ENCODE measurements at regions not wholly inside any gene's neighbourhood (a gene's known extent, or its start where the extent isn't known, plus 50 kb on each side); places are given as distances from the start of the nearest gene placed in this dataset.

DNA sequence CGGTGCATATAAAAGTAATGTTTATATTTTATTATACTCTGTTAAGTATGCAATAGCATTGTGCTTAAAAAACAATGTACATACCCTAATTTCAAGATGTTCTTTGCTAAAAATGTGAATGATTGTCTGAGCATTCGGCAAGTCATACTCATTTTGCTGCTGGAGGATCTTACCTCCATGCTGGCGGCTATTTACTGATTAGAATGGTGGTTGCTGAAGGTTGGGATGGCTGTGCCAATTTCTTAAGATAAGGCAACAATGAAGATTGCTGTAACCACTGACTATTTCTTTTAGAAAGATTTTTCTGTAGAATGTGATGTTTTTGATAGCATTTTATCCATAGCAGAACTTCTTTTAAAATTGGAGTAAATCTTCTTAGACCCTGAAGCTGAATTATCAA is 932.7 kb downstream of the ZPLD1 start:
- no peak for DNase-seq (ENCODE audit: extremely low read depth, low read depth)
- TF ChIP-seq, protein P1, sequence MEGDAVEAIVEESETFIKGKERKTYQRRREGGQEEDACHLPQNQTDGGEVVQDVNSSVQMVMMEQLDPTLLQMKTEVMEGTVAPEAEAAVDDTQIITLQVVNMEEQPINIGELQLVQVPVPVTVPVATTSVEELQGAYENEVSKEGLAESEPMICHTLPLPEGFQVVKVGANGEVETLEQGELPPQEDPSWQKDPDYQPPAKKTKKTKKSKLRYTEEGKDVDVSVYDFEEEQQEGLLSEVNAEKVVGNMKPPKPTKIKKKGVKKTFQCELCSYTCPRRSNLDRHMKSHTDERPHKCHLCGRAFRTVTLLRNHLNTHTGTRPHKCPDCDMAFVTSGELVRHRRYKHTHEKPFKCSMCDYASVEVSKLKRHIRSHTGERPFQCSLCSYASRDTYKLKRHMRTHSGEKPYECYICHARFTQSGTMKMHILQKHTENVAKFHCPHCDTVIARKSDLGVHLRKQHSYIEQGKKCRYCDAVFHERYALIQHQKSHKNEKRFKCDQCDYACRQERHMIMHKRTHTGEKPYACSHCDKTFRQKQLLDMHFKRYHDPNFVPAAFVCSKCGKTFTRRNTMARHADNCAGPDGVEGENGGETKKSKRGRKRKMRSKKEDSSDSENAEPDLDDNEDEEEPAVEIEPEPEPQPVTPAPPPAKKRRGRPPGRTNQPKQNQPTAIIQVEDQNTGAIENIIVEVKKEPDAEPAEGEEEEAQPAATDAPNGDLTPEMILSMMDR (IDR thresholded peaks at IDR 0.05; ENCODE audit: low read depth, low read length, missing control alignments) = no peak
- no peak overlapping the region for H3K4me3 ChIP-seq (replicated peaks; ENCODE audit: low read depth, low read length)

DNA sequence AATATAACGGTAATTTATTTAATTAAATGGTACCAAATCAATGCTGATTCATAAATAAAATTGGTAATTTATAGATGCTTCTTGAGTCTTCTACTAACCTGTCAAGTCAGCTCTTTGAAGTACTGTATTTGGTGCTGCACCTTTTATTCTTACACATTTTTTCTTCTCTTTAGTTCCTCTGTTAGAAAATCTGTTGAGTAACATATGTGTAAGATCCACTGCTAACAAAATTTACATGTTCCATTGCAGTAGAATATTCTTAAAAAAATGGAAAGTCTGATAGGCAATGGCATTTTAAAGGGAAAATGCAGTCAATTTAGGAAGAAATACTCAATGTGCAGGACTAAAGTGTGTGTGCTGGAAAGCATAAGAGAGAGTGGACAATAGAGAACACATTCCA is 936.6 kb downstream of the ZPLD1 start:
- DNase-seq (ENCODE audit: extremely low read depth, low read depth) = no peak
- no peak overlapping the region for H3K4me3 ChIP-seq (replicated peaks; ENCODE audit: low read depth, low read length)
- TF ChIP-seq, protein P1 (IDR thresholded peaks at IDR 0.05; ENCODE audit: low read depth, low read length, missing control alignments) = no peak

DNA sequence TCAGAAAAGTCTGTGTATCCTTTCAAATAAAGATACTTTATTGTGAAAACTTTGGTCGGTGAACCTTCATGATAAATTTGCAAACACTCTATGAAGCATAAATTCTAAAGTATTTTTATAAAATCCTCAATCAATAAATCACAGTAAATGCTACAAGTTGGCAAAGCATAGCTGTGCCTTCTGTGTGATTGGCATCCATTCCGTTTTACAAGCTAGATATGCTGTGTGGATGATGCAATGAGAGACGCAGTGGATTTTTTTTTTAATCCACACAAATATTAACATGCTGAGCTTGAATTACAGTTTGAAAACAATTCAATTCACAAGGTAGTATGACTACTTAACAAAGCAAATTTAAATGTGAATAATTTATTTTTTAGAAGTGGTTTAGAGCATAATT is 937.2 kb downstream of the ZPLD1 start:
- no peak overlapping the region for H3K4me3 ChIP-seq (replicated peaks; ENCODE audit: low read depth, low read length)
- TF ChIP-seq, protein P1 (IDR thresholded peaks at IDR 0.05; ENCODE audit: low read depth, low read length, missing control alignments) = no peak
- no peak for DNase-seq (ENCODE audit: extremely low read depth, low read depth)

DNA sequence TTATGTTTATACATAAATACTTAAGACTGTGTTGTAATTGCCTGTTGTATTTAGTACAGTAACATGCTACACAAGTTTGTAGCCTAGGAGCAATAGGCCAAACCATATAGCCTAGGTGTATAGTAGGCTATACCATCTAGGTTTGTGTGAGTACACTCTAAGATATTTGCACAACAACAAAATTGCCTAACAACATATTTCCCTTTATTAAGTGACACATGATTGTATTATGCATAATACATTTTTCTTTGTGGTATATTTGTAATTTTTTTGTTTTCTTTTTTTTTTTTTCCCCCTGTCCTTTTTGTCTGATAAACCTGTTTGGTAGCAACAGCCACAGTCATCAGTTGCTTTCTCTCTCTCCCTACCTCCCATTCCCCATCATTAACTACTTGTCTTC is 945.6 kb downstream of the ZPLD1 start:
- TF ChIP-seq, protein P1 (IDR thresholded peaks at IDR 0.05; ENCODE audit: low read depth, low read length, missing control alignments) = no peak
- DNase-seq (ENCODE audit: extremely low read depth, low read depth) = no peak
- no peak overlapping the region for H3K4me3 ChIP-seq (replicated peaks; ENCODE audit: low read depth, low read length)

DNA sequence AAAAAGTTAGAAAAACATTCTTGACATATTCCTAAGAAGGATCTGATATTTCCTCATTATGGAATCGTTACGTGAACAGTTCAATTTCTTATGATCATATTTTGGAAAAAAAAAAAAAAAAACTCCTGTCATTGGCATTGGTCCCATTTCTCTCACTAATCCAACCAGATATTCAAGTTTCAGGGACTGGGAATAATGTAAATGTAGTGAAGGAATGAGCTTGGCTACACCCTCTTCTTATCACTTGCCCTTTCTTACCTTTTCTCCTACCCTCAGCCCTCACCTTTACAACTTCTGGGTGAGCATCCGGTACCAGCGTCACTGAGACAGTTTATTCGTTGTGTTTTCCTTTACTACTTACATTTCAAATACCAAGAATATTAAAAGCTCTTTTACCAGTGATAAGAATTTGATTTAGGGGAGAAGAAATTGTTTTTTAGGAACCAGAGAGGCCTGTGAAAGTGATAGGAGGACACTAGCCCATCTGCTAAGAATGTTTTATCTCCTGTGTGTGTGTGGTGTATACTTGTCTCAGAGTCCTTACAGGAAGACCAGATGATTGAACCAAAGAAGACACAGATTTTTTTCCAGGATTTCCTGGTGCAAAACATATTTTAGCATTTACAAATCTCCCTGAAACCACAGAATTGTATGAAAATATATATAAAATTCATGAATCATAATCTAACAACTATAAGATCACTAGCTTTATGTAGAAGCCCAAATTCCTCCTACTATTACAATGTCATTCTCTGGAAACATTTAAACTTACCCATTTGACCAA is 946.7 kb downstream of the ZPLD1 start:
- TF ChIP-seq, protein P1 (IDR thresholded peaks at IDR 0.05; ENCODE audit: low read depth, low read length, missing control alignments) = no peak
- no peak overlapping the region for H3K4me3 ChIP-seq (replicated peaks; ENCODE audit: low read depth, low read length)

DNA sequence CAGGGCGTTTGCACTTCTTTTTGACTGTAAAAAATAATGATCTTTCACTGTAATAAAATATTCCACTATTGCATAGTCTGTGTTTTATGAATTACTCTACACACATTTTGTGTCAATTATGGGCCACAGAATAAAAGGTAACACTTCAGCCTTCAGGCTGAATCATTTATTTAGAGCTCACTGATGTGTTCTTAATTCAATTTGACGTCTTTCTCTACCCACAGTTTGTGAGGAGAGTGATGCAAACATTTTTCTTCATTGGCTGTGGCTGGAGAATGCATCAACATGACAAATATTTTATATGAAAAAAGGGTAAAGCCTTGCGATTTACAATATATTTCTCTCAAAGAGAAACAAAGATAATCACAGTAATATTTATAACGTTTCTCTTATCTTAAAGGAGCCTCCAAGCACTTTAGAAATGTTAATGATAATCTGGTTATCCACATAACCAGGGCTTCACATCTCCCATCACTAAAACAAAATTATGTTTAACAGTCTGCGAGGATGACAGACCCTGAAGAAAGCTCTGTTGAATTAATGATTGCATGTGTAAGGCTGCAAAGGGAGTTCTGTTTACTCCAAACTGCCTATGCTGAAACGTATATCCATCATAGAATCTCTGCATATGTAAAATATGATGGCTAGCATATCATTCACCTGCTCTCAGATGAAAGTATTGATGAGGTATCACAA is 951.3 kb downstream of the ZPLD1 start:
- no peak for DNase-seq (ENCODE audit: extremely low read depth, low read depth)
- H3K4me3 ChIP-seq (replicated peaks; ENCODE audit: low read depth, low read length) = no peak overlapping the region

More for the DNA sequence above, 946.7 kb downstream of the ZPLD1 start:
- DNase-seq (ENCODE audit: extremely low read depth, low read depth) = no peak

More for the DNA sequence above, 951.3 kb downstream of the ZPLD1 start:
- TF ChIP-seq, protein P1 (IDR thresholded peaks at IDR 0.05; ENCODE audit: low read depth, low read length, missing control alignments) = no peak

Data from HFF-Myc (cell line).